Fibroblast of peridontal ligament (primary cell): ENCODE measurements at regions not wholly inside any gene's neighbourhood (a gene's known extent, or its start where the extent isn't known, plus 50 kb on each side); places are given as distances from the start of the nearest gene placed in this dataset.

Experiments
- DNase-seq: peaks from one replicate; pipeline ENCODE4 v3.0.0-alpha.2; 2010; ENCODE audit errors: extremely low read depth

DNA sequence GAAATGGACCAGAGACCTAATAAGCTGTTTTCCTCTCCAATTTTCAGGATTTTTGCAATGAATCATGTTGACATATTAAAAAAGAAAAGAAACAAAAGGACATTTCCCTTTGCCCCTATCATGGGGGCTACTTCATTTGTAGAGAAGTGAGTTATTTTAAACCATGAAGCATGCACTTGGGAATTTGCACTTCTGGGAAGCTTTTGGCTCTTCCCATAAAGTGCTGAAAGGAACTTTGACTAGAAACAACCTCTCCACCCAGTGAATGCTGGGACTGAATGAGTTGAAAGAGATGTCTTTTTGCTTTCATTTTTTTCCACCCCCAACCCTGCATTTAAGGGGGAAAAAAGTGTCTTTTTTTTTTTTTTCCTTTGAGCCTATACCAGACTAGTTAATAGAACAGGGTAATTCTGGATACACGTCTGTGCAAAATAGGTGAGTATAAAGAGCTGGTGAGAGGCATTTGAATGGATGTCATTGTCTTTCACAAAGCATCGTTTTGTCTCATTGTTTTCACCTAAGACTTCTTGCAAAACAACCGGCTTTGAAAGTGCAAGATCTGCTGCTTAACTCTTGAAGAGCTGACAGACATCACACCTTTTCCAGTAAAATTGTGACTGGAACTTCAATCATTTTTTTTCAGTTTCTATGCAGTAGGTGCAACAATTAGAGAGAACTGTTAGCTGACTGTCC lies 138.7 kb upstream of the BACH2 start:
- no peak for DNase-seq

DNA sequence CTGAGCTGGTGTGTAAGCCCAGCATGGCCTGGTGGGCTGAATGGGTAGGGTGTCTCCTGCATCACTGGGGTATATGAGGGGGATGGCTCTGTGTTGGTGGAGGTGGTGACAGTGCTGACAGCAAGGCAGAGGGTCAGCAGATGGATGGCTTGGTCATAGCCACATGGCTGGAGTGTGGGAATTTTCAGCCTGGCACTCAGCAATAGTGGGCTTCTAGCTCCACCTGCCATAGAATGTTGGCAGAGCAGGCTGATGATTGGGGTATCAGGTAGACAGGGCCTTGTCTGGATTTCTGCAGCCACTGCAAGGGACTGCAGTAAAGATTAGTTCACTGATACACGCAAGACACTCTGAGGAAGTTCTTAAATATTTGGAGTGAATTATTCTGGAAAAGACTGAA lies 137.5 kb upstream of the BACH2 start:
- no peak for DNase-seq

DNA sequence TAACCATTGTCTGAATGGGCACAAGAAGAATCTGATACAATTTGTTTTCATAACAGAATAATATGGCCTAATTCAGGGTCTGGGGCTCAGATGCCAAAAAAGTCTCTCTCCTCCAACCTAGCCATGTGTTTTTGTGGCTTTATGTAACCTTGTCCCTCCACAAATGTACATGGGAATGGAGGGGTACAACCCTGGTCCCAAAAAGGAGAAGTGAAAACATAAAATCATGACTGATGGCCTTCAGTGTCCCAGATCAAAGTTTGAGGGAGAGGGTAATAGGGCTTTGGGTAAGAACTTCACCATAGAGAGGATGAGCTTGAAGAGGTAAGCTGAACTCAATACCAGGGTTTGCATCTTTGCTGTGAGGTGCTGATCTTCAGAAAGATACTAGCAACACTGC lies 136.3 kb upstream of the BACH2 start:
- DNase-seq, result no peak

DNA sequence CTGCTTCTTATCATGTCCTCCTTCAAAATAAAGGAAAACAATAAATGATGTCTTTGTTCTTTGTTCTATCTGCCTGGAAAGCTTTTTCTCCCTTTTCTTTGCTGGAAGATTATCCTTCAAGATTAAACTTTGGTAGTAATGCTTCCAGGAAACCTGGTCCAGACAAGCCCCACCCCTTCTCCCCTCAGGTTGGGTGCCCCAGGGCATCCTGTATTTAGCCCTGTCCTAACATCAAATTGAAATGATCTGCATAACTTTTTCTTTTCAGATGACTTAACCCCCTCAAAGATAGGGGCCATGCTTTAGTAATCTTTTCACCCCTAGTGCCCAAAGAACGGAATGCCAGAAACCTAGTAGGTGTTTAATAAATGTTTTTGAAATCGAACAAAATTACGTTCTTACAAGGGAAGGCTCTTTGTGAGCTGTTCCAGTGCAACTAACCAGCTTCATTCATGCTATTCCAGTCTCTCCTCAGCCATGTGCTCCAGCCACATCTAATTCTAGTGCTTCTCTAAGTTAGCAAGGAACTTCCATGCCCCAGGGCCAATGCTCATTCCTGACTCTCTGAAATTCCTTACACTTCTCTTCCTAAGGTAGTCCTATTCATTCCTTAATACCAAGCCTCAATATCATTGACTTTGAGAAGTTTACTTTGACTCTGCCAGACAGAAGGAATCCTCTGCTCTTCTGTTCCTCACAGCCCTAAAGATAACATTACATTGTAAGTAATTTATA lies 135.6 kb upstream of the BACH2 start:
- no peak for DNase-seq

DNA sequence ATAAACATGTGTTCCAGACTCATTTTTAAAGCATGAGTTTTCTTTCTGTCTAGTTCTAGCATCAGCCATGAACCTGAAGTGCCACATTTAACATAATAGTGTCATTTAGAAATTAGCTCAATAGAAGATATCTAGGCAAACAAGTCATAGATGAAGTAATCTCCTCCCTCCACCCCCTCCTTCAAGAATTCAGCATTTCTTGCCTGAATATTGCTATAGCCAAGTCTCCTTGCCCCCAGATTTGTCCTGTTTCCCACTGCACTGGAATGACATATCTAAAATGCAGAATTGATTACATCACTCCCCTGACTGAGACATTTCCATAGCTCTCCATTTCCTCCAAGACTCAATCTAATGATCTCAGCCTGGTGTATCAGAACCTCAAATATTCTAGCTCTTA lies 134.9 kb upstream of the BACH2 start:
- no peak for DNase-seq

DNA sequence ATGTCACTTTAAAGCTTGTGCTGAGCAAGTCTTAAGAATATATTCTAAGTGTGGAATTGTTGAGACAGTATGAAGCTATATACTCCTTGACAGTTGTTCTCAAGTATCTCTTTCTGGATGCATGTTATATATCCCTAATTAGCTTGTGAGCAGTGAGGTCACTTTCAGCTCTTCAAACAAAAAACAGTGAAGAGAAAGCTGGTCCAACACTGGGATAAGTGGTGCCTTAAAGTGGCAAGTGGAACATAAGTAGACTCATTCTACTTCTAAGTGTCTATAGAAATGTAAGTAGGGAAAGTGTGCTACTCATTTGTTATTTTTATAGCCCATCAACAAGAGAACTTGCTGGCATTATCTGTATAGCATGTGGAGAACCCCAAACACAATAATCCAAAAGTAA lies 133.1 kb upstream of the BACH2 start:
- DNase-seq, result peak; percentile 9

DNA sequence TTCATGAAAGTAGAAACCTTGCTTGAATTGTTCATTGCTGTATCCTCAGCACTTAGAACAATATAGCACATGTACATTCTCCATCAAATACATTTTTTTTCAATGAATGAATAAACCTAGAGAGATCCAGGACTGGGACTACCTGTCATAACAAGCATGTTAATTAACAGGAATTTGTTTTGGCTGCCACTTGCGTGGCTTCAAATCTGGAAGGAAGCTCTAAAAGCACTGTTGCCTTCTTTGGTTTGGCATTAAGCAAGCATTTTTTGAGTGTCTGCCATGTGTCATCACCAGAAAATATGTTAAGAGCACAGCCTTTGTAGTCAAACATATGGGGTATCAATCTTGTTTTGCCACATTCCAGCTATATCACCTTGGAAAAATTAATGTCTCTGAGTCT lies 131.9 kb upstream of the BACH2 start:
- no peak for DNase-seq

DNA sequence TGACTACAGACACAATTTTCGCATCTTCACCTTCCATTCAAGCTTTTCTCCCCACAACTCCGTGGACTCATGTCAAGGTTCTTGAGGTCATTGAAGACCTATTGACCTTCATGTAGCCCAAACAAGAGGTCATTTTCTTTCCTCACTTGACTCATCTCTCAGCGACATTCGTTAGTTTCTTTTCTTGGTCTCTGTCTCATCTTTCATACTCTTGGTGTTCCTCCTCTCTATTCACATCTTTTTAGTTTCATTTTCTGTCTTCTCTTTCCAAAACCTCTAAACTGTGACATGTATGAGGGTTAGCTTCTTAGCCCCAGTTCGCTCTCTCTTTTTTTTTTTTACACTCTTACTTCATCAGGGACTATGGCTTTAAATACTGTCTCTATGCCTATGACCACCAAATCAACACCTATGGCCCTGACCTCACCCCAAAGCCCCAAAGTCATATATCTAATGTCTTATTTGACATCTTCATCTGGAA lies 128.6 kb upstream of the BACH2 start:
- no peak for DNase-seq

DNA sequence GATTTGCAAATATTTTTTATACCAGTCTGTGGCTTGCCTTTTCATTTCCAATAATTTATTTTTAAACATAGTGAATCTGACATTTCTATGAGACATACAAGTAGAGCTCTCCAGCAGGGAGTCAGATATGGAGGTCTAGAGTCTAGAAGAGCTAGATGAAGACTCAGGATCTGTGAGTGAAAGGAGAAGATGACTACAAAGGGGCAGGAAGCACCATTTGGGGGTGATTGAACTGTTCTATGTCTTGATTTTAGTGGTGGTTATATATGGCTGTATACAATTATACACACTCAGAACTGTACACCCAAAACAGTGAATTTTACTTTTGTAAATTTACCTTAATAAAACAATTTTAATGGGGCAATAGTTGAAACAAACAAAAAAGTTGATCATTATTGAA lies 127.9 kb upstream of the BACH2 start:
- DNase-seq, result no peak

DNA sequence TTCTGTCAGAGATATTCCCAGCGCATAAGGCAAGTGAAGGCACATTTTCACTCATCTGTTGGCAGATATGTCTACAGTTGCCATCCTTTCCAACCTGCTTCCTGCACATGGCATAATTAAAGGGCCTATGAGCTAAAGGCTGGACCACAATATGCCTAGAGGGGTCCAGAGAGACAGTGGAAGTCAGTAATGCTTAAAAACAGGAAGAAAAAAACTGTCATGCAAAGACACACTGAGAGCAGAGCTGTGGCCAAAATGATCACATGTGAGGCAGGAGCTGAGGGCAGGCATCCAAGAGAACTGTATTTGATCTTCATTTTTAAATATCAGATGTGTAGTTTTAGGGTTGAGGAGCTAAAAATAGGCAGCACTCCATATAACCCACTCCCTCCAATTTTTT lies 125.0 kb upstream of the BACH2 start:
- DNase-seq, result no peak

DNA sequence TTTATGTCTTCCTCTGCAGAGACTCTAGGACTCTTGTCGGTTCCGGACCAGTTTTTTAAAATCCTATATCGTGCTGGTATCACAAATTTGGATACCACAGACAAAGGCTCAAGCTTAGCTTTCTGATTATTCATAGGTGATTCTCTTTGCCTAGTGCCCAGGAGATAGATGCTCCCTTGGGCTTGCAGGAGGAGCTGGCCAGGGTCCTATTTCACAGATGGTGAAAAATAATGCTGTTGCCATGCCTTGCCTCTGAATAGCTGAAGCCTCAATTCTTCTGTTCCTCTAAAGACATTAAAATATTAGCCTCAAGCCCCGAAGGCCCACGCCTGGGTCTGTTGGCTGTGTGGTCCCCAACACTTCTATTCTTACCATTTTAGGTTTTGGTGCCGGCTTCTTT lies 123.9 kb upstream of the BACH2 start:
- no peak for DNase-seq

DNA sequence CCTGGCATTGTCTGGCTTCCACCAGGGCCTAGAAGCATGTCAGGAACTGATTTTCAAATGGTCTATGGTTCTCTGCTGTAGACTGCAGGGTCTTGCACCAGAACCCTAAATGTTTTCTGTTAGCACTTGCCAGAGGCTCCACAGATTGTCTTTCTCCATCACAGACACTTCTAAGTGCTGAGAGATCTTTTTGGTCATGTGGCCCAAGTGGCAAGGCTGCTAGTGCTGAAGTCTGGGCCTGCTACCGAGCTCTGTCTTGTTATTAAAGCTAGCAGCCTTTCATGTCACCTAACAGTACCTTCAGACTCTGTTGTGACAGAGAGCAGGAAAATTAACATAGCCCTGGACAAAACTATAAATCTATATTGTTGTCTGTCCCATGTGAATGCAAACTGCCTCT lies 120.7 kb upstream of the BACH2 start:
- DNase-seq, result no peak

DNA sequence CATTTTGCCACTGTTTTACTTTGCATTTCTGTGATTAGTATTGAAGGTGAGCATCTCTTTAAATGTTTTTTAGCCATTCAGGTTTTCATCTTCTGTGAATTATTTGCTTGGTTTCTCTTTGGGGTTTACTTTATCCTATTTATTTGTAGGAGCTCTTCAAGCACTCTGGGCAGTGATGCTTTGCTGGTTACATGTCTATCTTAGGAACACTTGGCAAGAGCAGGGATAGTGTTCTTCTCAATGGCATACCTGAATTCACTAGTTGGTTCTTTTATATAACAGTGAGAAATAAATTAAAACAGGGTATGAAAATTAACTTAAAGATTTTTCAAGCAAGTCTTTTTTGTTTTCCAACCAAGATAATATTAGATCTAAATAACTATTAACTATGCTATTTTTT lies 119.7 kb upstream of the BACH2 start:
- no peak for DNase-seq

DNA sequence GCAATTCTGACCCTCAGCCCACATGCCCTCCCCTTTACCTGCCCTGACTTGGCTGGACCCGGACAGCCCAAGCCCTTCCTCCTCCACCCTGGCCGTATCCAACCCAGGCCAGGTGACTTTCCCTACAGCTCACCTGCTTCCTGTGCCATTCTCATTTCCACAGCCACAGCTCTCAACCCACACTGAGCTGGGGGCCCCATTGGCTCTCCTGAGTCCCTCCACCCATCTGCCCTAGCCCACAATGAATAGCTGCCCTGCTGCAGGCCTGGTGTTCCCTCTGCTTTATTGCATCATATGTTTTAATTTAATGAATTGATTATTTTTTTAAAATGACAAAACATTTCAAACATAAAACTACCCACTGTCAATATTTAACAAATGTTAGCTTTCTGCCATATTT lies 118.5 kb upstream of the BACH2 start:
- no peak for DNase-seq

DNA sequence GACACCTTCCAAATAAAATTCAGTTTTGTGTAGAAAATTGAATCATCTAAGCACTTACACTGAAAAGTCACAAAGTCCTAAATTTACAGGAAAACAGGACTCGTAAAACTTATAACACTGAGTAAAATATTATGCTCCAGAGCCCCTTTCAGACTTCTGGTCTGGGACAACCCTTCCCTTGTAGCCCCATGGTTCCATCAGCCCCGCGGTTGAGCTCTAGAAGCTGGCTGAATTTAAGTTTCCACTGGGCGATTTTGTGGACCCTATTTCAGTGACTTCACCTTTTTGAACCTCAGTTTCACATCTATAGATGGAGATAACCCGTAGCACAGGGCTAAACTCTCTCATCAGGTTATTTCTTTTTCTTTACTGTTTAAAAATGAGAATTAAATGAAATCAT lies 117.7 kb upstream of the BACH2 start:
- no peak for DNase-seq

DNA sequence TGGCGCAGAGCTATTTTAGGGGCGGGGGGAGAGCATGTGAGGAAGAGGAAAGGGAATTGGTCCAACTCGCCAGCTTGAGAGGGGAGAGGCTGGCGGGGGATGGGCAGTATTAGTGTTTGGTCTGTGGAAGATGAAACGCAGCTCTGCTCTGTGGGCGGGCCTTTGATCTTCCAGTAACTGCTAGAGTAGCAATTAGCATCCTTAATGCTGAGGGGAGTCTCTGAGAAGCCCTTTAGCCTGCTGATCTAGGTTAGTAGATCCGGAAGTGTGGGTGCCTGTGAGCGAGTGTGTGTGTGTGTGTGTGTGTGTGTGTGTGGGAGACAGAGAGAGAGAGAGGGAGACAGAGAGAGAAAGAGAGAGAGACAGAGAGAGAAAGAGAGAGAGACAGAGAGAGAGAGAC lies 117.2 kb upstream of the BACH2 start:
- DNase-seq, result peak; percentile 11

DNA sequence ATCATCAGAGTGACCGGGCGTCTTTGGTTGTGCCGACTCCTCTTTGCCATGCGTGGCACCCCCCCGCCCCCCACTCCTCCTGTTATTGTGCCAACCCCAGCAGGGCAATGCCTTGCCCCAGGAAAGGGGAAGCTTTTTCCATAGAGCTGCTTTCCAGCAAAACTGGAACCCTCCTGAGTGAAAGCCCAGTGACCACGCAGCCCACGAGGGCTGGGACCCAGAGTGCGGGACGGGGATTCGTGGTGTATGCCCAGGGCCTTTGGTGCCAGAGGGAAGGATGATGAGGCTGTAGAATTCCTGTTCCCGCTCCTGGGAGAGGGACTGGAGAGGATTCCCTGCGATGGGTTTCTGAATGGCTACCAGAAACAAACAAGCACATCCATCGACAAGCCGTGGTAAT lies 116.8 kb upstream of the BACH2 start:
- no peak for DNase-seq

DNA sequence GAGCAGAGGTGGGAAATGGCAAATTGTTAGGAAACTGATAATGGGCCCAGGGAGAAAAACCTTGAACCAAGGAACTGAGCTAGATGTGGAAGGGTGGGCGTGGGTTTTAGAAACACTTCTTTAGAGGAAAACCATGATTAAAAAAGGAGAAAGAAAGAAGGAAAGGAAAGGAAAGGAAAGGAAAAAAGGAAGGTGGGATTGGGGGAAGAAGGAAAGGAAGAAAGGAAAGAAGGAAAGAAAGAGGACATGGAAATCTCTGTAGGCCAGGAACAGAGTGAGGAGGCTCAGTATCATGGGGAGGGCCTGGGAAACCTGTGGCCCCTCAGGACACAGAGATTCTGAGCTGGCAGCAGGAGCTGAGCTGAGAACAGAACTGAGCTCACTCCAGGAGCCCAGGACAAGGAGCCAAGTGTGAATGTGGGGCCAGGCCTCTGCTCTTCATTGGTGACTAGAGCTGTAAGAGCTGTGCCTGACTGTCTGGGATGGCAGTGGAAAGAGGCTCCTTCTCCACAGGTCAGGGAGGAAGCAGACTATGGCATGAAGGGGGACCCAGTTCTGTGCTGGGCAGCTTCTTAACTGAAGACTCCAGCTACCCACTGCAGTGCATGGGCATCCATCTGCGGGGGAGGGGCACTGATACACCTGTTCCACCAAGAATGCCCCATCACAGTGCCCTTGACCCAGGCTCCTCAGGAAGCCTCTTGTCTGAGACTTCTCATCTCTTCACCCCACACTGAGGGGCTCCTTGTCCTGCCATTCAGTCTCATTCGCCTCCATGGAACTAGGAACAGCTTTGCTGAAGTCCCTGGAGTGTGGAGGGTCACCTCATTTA lies 116.1 kb upstream of the BACH2 start:
- no peak for DNase-seq

DNA sequence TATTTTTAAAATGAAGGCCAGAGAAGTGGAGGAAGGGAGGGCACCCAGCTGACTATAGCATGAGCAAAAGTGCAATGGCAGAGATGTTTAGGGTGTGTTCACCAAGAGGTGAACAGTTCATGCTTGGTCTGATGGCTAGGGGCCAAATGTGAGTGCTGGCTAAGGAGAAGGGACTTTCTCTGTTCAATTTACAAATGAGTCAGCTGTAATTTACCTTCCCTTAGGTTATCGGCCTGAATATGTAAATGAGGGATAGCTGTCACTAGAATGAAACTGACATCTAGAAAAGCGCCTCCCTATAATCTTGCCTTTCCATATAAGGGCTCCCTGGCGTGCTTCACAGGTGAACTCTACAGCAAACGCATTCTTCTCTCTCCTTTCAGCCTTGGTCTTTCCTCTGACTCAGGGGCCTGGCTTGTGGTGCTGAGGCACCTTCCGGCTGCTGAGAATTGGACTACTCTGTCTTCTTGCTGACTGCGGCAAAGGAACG lies 114.7 kb upstream of the BACH2 start:
- no peak for DNase-seq

DNA sequence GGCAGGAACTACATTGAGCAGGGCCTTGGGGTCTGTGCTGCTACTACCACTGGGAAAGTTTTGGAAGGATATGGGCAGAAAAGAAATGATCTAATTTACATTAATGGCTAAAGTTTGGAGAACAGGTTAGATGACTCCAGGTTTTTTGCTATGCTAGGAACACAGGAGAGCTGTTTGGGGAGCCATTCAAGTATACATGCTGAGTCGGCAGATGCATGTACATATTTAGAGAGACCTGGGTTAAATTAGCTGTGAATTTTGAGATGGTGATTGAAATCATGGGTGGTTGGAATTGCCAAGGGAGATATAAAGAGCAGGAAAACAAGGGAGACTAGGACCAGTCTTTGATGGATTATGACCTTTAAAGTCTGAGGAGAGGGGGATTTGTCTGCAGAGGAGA lies 113.1 kb upstream of the BACH2 start:
- DNase-seq, result no peak

DNA sequence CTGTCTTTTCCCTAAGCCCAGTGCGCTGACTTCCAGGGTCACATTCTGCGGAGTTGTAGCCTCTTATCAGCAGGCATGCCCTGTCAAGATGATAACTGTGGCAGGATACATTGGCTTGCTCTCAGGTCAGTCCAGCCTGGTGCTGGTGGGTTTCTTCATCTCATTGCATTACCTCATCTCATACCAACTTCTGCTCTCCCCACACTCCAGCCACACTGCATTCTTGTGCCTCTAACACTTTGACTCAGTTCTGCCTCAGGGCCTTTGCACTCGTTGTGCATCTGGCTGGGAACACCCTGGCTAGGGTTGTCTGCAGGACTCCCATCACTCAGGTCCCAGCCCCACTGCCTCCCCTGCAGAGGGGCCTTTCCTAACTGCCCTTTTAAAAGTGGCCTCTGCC lies 110.3 kb upstream of the BACH2 start:
- DNase-seq, result no peak

DNA sequence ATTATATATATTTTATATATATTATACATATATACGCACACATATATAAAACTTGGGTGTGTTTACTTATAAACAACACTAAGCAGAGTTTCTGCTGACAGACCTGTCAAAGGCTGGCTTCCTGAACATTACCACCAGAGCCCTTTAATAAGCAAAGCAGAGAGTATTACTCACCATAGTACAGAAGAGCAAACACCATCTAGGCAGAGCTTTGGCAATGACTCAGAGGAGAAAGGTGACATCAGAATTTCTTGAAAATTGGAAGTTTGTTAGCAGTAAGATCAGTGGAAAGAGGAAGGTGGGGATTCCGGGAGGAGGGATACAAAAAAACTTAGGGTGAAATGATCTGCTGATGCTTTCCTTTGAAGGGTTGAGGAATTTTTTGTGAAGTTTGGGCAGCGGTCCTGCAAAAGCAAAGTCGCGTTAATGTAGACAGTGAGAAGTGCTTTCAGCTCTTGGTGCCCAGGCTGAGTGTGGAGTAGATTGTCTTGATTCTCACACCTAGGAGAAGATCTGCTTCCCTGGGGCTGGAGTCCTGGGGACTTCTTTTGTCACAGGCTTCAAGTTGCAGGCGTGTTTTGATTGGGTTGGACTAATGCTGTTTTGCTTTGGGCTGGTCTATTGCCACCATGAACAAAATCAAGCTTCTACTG lies 109.6 kb upstream of the BACH2 start:
- peak; percentile 29 for DNase-seq
